AG09319 (cell line): ENCODE measurements at regions not wholly inside any gene's neighbourhood (a gene's known extent, or its start where the extent isn't known, plus 50 kb on each side); places are given as distances from the start of the nearest gene placed in this dataset.
A peak's percentile ranks its signal among the peaks of the same experiment; 100 is the strongest.

Experiments
- DNase-seq: peaks from one replicate; pipeline ENCODE4 v3.0.0-alpha.2; 2010; ENCODE audit warnings: low read depth; ENCODE audit errors: extremely low read depth
- CTCF ChIP-seq: IDR thresholded peaks from 2 replicates; pipeline ENCODE4 v1.5.1; 2011; ENCODE audit warnings: low read depth, mild to moderate bottlenecking, inconsistent platforms, low read length, moderate library complexity

DNA sequence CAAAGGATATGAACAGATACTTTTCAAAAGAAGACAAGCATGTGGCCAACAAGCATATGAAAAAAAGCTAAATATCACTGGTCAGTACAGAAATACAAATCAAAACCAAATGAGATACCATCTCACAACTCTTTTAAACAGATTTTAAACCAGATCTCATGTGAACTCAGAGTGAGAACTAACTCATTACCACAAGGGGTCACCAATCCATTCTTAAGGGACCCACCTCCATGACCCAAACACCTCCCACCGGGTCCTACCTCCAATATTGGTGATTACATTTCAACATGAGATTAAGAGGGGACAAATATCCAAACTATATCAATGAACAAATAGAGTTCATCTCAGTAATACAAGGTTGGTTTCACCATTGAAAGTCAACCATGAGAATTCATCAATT, 319.8 kb upstream of the GULP1 start:
- TF ChIP-seq CTCF: no peak
- no peak for DNase-seq

DNA sequence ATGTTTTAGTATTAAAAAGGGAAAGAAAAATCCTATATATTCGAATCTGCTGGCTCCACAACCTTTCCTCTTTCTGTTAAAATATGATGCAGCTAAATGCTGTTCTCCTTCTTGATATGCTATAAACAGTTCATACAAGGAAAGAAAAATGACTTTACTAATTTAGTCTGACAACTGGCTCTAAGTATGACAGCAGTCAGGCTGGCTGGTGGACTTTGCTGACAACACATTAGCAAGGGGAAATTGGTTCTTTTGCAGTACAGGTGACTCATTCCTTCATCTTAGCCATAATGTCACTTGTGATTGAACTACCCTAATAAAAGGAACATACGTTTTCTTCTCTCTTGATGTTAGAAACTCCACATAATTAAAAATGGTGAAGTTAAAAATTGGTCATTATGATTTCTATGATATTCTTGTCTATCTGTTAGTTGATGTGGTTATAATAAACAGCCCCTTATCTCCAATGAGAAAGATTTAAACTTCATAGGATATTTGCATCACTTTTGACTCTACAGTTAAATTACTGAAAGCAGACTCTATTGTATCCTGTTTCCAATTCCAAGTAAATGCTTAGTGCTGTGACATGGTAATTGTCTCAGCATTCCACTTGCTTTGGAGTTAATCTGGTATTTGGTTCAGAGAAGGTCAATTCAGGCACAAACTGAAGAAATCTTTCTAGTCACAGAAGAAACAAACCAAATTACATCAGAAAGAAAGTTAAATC, 315.3 kb upstream of the GULP1 start:
- DNase-seq: no peak
- no peak for TF ChIP-seq CTCF

DNA sequence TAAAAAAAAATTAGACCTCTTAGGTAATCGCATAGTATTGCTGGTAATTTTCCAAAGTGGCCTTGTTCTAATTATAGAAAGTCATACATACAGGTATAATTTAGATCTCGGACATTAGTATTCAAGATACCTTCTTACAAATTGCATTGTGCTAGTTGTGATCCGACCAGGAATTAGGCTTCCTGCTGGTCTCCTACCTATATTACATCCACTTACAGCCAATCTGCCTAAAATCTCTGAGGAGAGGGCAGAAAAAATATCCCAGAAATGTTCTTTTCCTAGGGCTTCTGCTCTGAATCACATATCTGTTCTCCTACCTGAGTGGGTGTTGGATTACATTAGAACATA, 314.7 kb upstream of the GULP1 start:
- TF ChIP-seq CTCF: no peak
- DNase-seq: no peak

DNA sequence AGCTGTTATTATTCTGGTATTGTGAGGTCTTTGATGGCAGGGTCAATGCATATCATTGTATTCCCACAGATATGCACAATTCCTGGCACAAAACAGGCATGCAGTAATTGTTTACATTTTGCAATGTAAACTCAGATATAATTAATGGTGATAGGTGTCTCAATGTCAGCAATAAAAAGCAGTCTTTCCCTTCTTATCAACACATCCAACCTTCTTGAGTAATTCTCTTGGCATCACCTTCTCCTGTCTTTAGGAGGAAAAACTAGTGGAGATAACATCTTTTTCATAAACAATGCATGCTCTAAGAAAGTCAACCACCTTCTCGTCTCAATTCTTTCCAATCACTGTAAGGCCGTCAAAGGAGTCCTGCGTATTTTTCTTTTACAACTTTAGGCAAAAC, 313.3 kb upstream of the GULP1 start:
- no peak for DNase-seq
- no peak for TF ChIP-seq CTCF

DNA sequence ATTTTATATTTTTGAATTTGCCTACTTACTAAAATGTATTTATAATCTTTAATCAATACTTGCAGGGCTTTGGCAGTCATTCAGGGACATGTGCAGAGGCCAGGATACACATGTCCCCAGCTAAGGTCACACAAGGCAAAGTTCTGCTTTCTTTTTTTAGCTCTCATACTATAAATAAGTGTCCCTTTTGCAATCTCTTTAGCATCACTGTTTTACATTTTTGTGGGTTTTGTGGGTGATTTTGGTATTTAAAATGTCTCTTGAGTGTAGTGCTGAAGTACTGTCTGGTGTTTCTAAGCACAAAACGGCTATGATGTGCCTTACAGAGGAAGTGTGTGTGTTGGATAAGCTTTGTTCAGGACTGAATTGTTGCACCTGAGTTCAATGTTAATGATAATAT, 309.0 kb upstream of the GULP1 start:
- DNase-seq: peak; percentile 59

GRCh38 chr2:187985195-187985594, 306.5 kb upstream of the GULP1 start:
- DNase-seq: no peak
- no peak for TF ChIP-seq CTCF

More for the DNA sequence above, 309.0 kb upstream of the GULP1 start:
- TF ChIP-seq CTCF: no peak

DNA sequence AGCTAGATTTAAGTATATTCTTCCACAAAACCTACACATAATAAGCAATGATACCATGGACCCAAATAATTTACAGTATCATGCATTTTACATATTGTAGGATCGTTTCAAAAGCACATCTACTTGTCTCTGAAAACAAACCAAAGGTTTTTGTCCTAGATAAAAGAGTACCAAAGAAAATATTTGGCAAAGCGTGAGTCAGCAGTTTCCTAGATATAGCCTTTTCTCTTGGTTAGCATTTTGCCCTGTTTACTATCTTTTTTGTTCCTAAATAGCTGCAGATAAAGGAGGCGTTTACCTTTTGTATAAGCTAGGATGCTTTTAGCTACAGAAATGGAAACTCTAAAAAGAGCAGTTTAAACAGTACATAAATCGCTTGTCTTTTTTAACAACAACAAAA, 305.8 kb upstream of the GULP1 start:
- DNase-seq: no peak
- TF ChIP-seq CTCF: no peak
